ENCODE measurements at regions not wholly inside any gene's neighbourhood (a gene's known extent, or its start where the extent isn't known, plus 50 kb on each side); places are given as distances from the start of the nearest gene placed in this dataset.
"Not testable (repeated sequence)": the region's sequence is repeated elsewhere in the genome, so short reads cannot be mapped to it uniquely, and the experiment has no call there.

GRCh38 chr15:77881950-77882349 is 195.6 kb downstream of the TBC1D2B start:
- Histone ChIP-seq H3K27ac (ENCODE audit: extremely low read length, insufficient read depth, low read length) (no peak overlapping the region), H3K9ac (ENCODE audit: insufficient read depth, low read depth, low read length) (no peak overlapping the region), H3K27me3 (ENCODE audit: control insufficient read depth in 1 of 2, insufficient read depth in 2 of 2, low read length in 2 of 2) (no peaks in the 10 kb centered on the region; a peak in 2 of 5 replicates), H3K4me1 (ENCODE audit: insufficient read depth, low read length) (no peaks in the 10 kb centered on the region), H3K4me2 (ENCODE audit: low read depth, low read length) (no peak overlapping the region), H3K79me2 (ENCODE audit: insufficient read depth, low read length) (no peaks in the 10 kb centered on the region), H3K36me3 (replicated peaks in 1 of 2; ENCODE audit: control insufficient read depth in 1 of 2, insufficient read depth in 2 of 2, low read length in 2 of 2) (no peaks in the 10 kb centered on the region), H3K9me3 (ENCODE audit: low read length) (no peaks in the 10 kb centered on the region), H4K20me1 (ENCODE audit: insufficient read depth, low read length) (no peaks in the 10 kb centered on the region), H2AFZ (ENCODE audit: low read length) (no peak overlapping the region), H3K4me3 (replicated peaks in 1 of 3; ENCODE audit: insufficient read depth in 1 of 3, low read depth in 2 of 3, low read length in 3 of 3) (no peak overlapping the region)
- WGBS (ENCODE audit: low lambda C conversion rate) = 45% methylated on average over 5 of the region's 5 CpGs
- in situ Hi-C loops (cut with HindIII; ENCODE audit: extremely low pct_ligation_motif_present, low pct_unique_long_range_greater_than_20kb) (no loop called here), intact Hi-C loops (cut with micrococcal nuclease; ENCODE audit: unreplicated experiment) (no loop called here)
- FAIRE-seq (no peak), ATAC-seq (no peak), DNase-seq (ENCODE audit: low spot score) (no peak)
- TF ChIP-seq SALL2 (CRISPR knock-in tag; IDR thresholded peaks at IDR 0.05) = no peak
- TF ChIP-seq, protein P1, sequence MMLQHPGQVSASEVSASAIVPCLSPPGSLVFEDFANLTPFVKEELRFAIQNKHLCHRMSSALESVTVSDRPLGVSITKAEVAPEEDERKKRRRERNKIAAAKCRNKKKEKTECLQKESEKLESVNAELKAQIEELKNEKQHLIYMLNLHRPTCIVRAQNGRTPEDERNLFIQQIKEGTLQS (CRISPR knock-in tag; IDR thresholded peaks at IDR 0.05) = no peak
- no peak for TF ChIP-seq YEATS2 (CRISPR knock-in tag; IDR thresholded peaks at IDR 0.05; ENCODE audit: borderline replicate concordance)
- TF ChIP-seq ZNF281 (CRISPR knock-in tag; IDR thresholded peaks at IDR 0.05; ENCODE audit: borderline replicate concordance) = no peak
- no peak for TF ChIP-seq MAFK (conservative IDR thresholded peaks at IDR 0.05 in 1 of 2, IDR thresholded peaks at IDR 0.05 in 1 of 2; ENCODE audit: low read length in 2 of 2)
- TF ChIP-seq ZNF343 (CRISPR knock-in tag; IDR thresholded peaks at IDR 0.05) = no peak
- no peak for TF ChIP-seq ZNF274 (CRISPR knock-in tag; IDR thresholded peaks at IDR 0.05)
- TF ChIP-seq ZNF614 (CRISPR knock-in tag; IDR thresholded peaks at IDR 0.05; ENCODE audit: borderline replicate concordance) = no peak
- TF ChIP-seq PAX8 (CRISPR knock-in tag; IDR thresholded peaks at IDR 0.05; ENCODE audit: borderline replicate concordance) = no peak
- no peak for TF ChIP-seq TOPORS (CRISPR knock-in tag; IDR thresholded peaks at IDR 0.05)
- no peak for TF ChIP-seq ZFP36L1 (CRISPR knock-in tag; IDR thresholded peaks at IDR 0.05)
- TF ChIP-seq, protein P2, sequence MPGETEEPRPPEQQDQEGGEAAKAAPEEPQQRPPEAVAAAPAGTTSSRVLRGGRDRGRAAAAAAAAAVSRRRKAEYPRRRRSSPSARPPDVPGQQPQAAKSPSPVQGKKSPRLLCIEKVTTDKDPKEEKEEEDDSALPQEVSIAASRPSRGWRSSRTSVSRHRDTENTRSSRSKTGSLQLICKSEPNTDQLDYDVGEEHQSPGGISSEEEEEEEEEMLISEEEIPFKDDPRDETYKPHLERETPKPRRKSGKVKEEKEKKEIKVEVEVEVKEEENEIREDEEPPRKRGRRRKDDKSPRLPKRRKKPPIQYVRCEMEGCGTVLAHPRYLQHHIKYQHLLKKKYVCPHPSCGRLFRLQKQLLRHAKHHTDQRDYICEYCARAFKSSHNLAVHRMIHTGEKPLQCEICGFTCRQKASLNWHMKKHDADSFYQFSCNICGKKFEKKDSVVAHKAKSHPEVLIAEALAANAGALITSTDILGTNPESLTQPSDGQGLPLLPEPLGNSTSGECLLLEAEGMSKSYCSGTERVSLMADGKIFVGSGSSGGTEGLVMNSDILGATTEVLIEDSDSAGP (CRISPR knock-in tag; IDR thresholded peaks at IDR 0.05; ENCODE audit: borderline replicate concordance) = no peak
- no peak for TF ChIP-seq TRIM24 (CRISPR knock-in tag; IDR thresholded peaks at IDR 0.05)
- no peak for TF ChIP-seq FLYWCH1 (CRISPR knock-in tag; IDR thresholded peaks at IDR 0.05)
- BruUV-seq (replicated peaks) = no TSS peak
- CTCF ChIA-PET (ENCODE audit: low intra/inter-chr PET ratio, low total read pairs) = no interaction called here
- POLR2A ChIA-PET = no interaction called here

GRCh38 chr15:77881535-77881934 is 196.0 kb downstream of the TBC1D2B start:
- H3K79me2 ChIP-seq (ENCODE audit: insufficient read depth, low read length); H3K9ac ChIP-seq (ENCODE audit: insufficient read depth, low read depth, low read length); POLR2A ChIA-PET; H2AFZ ChIP-seq (ENCODE audit: low read length); H3K27me3 ChIP-seq (ENCODE audit: control insufficient read depth in 1 of 2, insufficient read depth in 2 of 2, low read length in 2 of 2); BruUV-seq (replicated peaks); H3K27ac ChIP-seq (ENCODE audit: extremely low read length, insufficient read depth, low read length); H3K4me2 ChIP-seq (ENCODE audit: low read depth, low read length); H3K36me3 ChIP-seq (replicated peaks in 1 of 2; ENCODE audit: control insufficient read depth in 1 of 2, insufficient read depth in 2 of 2, low read length in 2 of 2); DNase-seq (ENCODE audit: low spot score); CTCF ChIA-PET (ENCODE audit: low intra/inter-chr PET ratio, low total read pairs); H3K9me3 ChIP-seq (ENCODE audit: low read length); intact Hi-C loops (cut with micrococcal nuclease; ENCODE audit: unreplicated experiment); H4K20me1 ChIP-seq (ENCODE audit: insufficient read depth, low read length); H3K4me3 ChIP-seq (replicated peaks in 1 of 3; ENCODE audit: insufficient read depth in 1 of 3, low read depth in 2 of 3, low read length in 3 of 3); FAIRE-seq; H3K4me1 ChIP-seq (ENCODE audit: insufficient read depth, low read length); ATAC-seq; in situ Hi-C loops (cut with HindIII; ENCODE audit: extremely low pct_ligation_motif_present, low pct_unique_long_range_greater_than_20kb): not testable (repeated sequence)
- 20% methylated on average over 6 of the region's 16 CpGs for WGBS (ENCODE audit: low lambda C conversion rate)
